Caco-2 (cell line): ENCODE measurements at regions not wholly inside any gene's neighbourhood (a gene's known extent, or its start where the extent isn't known, plus 50 kb on each side); places are given as distances from the start of the nearest gene placed in this dataset.

ENCODE experiments used
- BruUV-seq: library from RNA; stranded (reverse); fragments of 400-500 nt; replicated peaks from 2 replicates; lab custom pipeline; 2021; lab: Mats Ljungman, UMichigan
- CTCF ChIA-PET: fragments of 300-600 bp; sonication (Branson Sonifier 250); formaldehyde crosslinking; loops from one replicate; lab custom pipeline; 2022; ENCODE audit warnings: antibody characterized with exemption; lab: Charles Lee
- POLR2A ChIA-PET: fragments of 300-600 bp; sonication (Branson Sonifier 250); formaldehyde crosslinking; loops from one replicate; lab custom pipeline; 2022; ENCODE audit warnings: antibody characterized with exemption; lab: Charles Lee
- DNase-seq, 2 experiments: peaks; one replicate each; pipeline versions ENCODE4 v3.0.0 to v3.0.0-alpha.2; 2020 to 2022
- H3K27me3 ChIP-seq: replicated peaks from 2 replicates; pipeline ENCODE4 v1.6.0; 2011; ENCODE audit warnings: low read length; ENCODE audit not compliant: control insufficient read depth, insufficient read depth
- H3K36me3 ChIP-seq: 2 replicates; pipeline ENCODE4 v1.5.1; 2011; ENCODE audit warnings: low read length; ENCODE audit not compliant: control insufficient read depth, insufficient read depth
- H3K4me1 ChIP-seq: fragments of 250-450 bp; sonication (Bioruptor Pico); 2 replicates; pipeline ENCODE4 v1.5.1; 2020; ENCODE audit warnings: mild to moderate bottlenecking
- H3K4me3 ChIP-seq: 2 replicates; pipeline ENCODE4 v1.5.1; 2011; ENCODE audit warnings: low read depth, mild to moderate bottlenecking, control low read depth, low read length
- H3K9me3 ChIP-seq: fragments of 250-450 bp; sonication (Bioruptor Pico); 2 replicates; pipeline ENCODE4 v1.5.1; 2020; ENCODE audit warnings: mild to moderate bottlenecking, moderate library complexity
- H3K27ac Mint-ChIP-seq: one replicate; pipeline ENCODE4 v1.8.0; 2022; ENCODE audit warnings: mixed read lengths; ENCODE audit not compliant: unreplicated experiment
- H3K27me3 Mint-ChIP-seq: one replicate; pipeline ENCODE4 v1.8.0; 2022; ENCODE audit warnings: mixed read lengths; ENCODE audit not compliant: insufficient read depth, unreplicated experiment
- H3K36me3 Mint-ChIP-seq: one replicate; pipeline ENCODE4 v1.8.0; 2022; ENCODE audit warnings: mild to moderate bottlenecking, mixed read lengths; ENCODE audit not compliant: insufficient read depth, unreplicated experiment
- H3K4me1 Mint-ChIP-seq: one replicate; pipeline ENCODE4 v1.8.0; 2022; ENCODE audit warnings: low read depth, mixed read lengths; ENCODE audit not compliant: unreplicated experiment
- H3K4me3 Mint-ChIP-seq: one replicate; pipeline ENCODE4 v1.8.0; 2022; ENCODE audit warnings: mild to moderate bottlenecking, moderate library complexity, mixed read lengths; ENCODE audit not compliant: unreplicated experiment
- H3K9me3 Mint-ChIP-seq: one replicate; pipeline ENCODE4 v1.8.0; 2022; ENCODE audit warnings: mixed read lengths; ENCODE audit not compliant: unreplicated experiment
- CTCF ChIP-seq, 2 experiments: fragments of 200-600 bp in 1 of 2; IDR thresholded peaks; 1 replicate in 1 of 2; 2 replicates in 1 of 2; pipeline versions ENCODE4 v1.5.1 to v1.8.0; 2011 to 2022; ENCODE audit warnings: antibody characterized with exemption in 1 of 2, control low read depth in 1 of 2, inconsistent platforms in 1 of 2, low read depth in 1 of 2, low read length in 1 of 2, mild to moderate bottlenecking in 1 of 2, moderate library complexity in 1 of 2; ENCODE audit not compliant: insufficient read depth in 1 of 2, severe bottlenecking in 1 of 2, unreplicated experiment in 1 of 2
- intact Hi-C: fragments of 100-400 bp; cut with micrococcal nuclease; formaldehyde crosslinking; loops from one replicate; pipeline ENCODE4 v1.10.0; 2022; ENCODE audit not compliant: unreplicated experiment

DNA sequence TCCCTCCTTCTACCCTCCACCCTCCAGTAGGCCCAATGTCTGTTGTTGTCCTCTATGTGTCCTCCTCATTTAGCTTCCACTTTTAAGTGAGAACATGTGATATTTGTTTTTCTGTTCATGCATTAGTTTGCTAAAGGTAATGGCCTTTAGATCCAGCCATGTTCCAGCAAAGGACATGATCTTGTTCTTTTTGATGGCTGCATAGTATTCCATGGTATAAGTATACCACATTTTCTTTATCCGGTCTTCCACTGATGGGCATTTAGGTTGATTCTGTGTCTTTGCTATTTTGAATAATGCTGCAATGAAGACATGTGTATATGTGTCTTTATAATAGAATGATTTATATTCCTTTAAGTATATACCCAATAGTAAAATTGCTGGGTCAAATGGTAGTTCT lies 232.5 kb upstream of the PRR16 start:
- Mint-ChIP-seq H3K27me3 (no peaks in the 10 kb centered on the region), H3K4me1 (peaks cover 8% of the 10 kb centered on the region), H3K9me3 (peaks cover 9% of the 10 kb centered on the region), H3K36me3 (no peaks in the 10 kb centered on the region), H3K4me3 (no peak overlapping the region), H3K27ac (no peak overlapping the region)
- H3K36me3 ChIP-seq, result no peaks in the 10 kb centered on the region
- CTCF ChIA-PET, result no interaction called here
- intact Hi-C loops, result no loop called here
- H3K9me3 ChIP-seq, result no peaks in the 10 kb centered on the region; the same call in 1 of the 2 replicates
- no peaks in the 10 kb centered on the region for H3K27me3 ChIP-seq
- no peak overlapping the region for H3K4me3 ChIP-seq
- POLR2A ChIA-PET, result no interaction called here
- H3K4me1 ChIP-seq, result peaks cover 6% of the 10 kb centered on the region
- TF ChIP-seq CTCF (IDR thresholded peaks at IDR 0.05; ENCODE audit: insufficient read depth in 1 of 2, low read depth in 1 of 2, low read length in 1 of 2, severe bottlenecking in 1 of 2, unreplicated experiment in 1 of 2), result no peak
- no TSS peak for BruUV-seq
- no peak for DNase-seq

GRCh38 chr5:120236360-120236759 lies 227.7 kb upstream of the PRR16 start:
- no peak overlapping the region for H3K4me3 Mint-ChIP-seq
- H3K27ac Mint-ChIP-seq, result no peak overlapping the region
- no peaks in the 10 kb centered on the region for H3K36me3 ChIP-seq
- BruUV-seq, result no TSS peak
- H3K4me1 ChIP-seq, result peaks cover 7% of the 10 kb centered on the region
- peaks cover 8% of the 10 kb centered on the region for H3K4me1 Mint-ChIP-seq
- H3K9me3 Mint-ChIP-seq, result peaks cover 9% of the 10 kb centered on the region
- no peaks in the 10 kb centered on the region; the same call in 1 of the 2 replicates for H3K9me3 ChIP-seq
- ChIA-PET CTCF (no interaction called here), POLR2A (no interaction called here)
- no peak overlapping the region for H3K4me3 ChIP-seq
- H3K36me3 Mint-ChIP-seq, result no peaks in the 10 kb centered on the region
- DNase-seq, result no peak
- intact Hi-C loops, result no loop called here
- TF ChIP-seq CTCF (IDR thresholded peaks at IDR 0.05; ENCODE audit: insufficient read depth in 1 of 2, low read depth in 1 of 2, low read length in 1 of 2, severe bottlenecking in 1 of 2, unreplicated experiment in 1 of 2), result no peak
- no peaks in the 10 kb centered on the region for H3K27me3 ChIP-seq
- no peaks in the 10 kb centered on the region for H3K27me3 Mint-ChIP-seq

- Histone ChIP-seq H3K4me1 (peaks cover 7% of the 10 kb centered on the region), H3K4me3 (no peak overlapping the region), H3K9me3 (no peaks in the 10 kb centered on the region), H3K36me3 (no peaks in the 10 kb centered on the region), H3K27me3 (no peaks in the 10 kb centered on the region; the same call in 1 of the 2 replicates)
- no TSS peak for BruUV-seq
- no peak overlapping the region for H3K27ac Mint-ChIP-seq
- H3K9me3 Mint-ChIP-seq, result peaks cover 9% of the 10 kb centered on the region
- ChIA-PET POLR2A (no interaction called here), CTCF (no interaction called here)
- no peaks in the 10 kb centered on the region for H3K27me3 Mint-ChIP-seq
- H3K4me3 Mint-ChIP-seq, result no peak overlapping the region
- peaks cover 8% of the 10 kb centered on the region for H3K4me1 Mint-ChIP-seq
- no peak for TF ChIP-seq CTCF (IDR thresholded peaks at IDR 0.05; ENCODE audit: insufficient read depth in 1 of 2, low read depth in 1 of 2, low read length in 1 of 2, severe bottlenecking in 1 of 2, unreplicated experiment in 1 of 2)
- intact Hi-C loops, result no loop called here
- H3K36me3 Mint-ChIP-seq, result no peaks in the 10 kb centered on the region
- no peak for DNase-seq
These were observed 225.0 kb upstream of the PRR16 start for GRCh38 chr5:120239086-120239485.
